ENCODE measurements at regions not wholly inside any gene's neighbourhood (a gene's known extent, or its start where the extent isn't known, plus 50 kb on each side); places are given as distances from the start of the nearest gene placed in this dataset.

DNA sequence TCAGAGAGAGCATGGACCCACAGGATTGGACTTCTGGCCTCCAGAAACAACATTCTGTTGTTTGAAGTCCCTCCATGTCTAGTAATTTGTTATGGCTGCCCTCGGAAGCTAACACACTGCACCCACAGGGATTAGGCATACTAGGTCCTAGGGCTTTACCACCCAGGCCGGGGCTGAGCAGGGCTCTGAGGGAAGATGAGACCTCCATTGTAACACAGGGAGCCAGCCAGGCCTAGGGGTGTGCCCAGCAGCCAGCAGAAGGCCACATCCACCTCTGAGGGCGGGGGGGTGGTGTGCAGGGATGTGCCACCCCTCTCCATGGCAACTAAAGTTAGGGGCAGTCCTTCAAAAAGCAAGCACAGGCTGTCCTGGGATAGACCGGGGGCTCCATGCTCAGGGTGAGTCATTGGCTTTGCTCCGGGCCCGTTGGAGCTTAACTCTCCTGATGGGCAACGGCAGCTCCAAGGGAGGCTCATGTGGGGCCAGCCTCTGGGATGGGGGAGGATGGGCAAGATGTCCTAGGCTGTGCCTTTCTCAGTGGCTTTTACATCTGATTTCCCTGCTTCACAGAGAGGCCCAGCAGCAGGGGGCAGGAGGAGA, 96.6 kb upstream of the GPR26 start:
- H3K27me3 ChIP-seq: peaks cover 4 to 61% (median 17%) of the 10 kb centered on the region in 9 donors
- ATAC-seq: no peak
- no peak for DNase-seq
- H3K4me1 ChIP-seq: no peaks in the 10 kb centered on the region
- H3K36me3 ChIP-seq: no peaks in the 10 kb centered on the region
- no peak overlapping the region for H3K4me3 ChIP-seq
- intact Hi-C loops (cut with DNase I): loop anchor here in 1 of 10 donors (10.0 kb wide), 1 partner anchor 815 kb away; no protein-coding TSS in a partner anchor
- no peak overlapping the region for H3K27ac ChIP-seq
- TF ChIP-seq POLR2A (IDR thresholded peaks at IDR 0.05): no peak
- TF ChIP-seq, protein P1, sequence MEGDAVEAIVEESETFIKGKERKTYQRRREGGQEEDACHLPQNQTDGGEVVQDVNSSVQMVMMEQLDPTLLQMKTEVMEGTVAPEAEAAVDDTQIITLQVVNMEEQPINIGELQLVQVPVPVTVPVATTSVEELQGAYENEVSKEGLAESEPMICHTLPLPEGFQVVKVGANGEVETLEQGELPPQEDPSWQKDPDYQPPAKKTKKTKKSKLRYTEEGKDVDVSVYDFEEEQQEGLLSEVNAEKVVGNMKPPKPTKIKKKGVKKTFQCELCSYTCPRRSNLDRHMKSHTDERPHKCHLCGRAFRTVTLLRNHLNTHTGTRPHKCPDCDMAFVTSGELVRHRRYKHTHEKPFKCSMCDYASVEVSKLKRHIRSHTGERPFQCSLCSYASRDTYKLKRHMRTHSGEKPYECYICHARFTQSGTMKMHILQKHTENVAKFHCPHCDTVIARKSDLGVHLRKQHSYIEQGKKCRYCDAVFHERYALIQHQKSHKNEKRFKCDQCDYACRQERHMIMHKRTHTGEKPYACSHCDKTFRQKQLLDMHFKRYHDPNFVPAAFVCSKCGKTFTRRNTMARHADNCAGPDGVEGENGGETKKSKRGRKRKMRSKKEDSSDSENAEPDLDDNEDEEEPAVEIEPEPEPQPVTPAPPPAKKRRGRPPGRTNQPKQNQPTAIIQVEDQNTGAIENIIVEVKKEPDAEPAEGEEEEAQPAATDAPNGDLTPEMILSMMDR (IDR thresholded peaks at IDR 0.05): no peak
- WGBS, 4 donors: 59 to 76% (median 63%) methylated on average over 5 to 7 of the region's 7 CpGs
- no peaks in the 10 kb centered on the region for H3K9me3 ChIP-seq

DNA sequence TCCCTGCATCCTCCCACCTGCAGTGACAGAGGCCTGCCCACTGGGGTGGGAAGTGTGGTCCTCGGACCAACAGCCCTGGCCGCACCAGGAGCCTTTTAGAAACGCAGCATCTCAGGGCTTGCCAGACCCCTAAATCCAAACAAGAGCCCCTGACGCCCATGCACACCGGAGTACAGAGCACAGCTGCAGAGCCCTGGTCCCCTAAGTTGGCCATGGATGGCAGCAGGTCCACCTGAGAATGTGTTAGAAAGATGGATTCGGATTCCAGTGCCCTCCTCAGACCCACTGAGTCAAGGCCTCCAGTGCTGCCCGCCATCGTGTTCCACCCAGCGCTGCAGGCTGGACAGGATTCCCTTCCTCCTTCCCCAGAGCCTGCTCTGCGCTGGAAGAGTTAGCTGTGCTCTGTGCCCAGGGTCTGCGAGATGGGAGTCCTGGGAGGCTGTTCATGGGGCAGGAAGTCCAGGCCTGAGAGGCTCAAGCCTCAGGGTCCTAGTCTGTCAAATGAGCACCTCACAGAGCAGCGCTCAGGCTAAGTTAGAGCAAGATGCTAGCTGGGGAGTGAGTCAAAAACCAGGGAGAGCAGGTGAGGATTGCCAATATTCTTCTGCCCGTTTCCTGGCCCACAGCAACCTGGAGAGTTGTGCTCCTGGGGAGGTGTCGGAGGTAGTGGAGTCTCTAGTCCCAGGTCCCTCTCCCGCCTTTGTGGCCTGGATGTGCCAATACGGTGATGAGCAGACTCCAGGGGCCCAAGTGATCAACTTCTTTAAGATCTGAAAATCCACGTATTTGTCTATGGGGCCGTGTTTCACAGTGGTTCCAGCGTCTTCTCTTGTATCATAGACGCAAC, 95.9 kb upstream of the GPR26 start:
- H3K27me3 ChIP-seq: peaks cover 4 to 61% (median 17%) of the 10 kb centered on the region in 9 donors
- no peaks in the 10 kb centered on the region for H3K4me1 ChIP-seq
- TF ChIP-seq POLR2A (IDR thresholded peaks at IDR 0.05): no peak
- TF ChIP-seq, protein P1 (IDR thresholded peaks at IDR 0.05): no peak
- intact Hi-C loops (cut with DNase I): loop anchor here in 1 of 10 donors (10.0 kb wide), 1 partner anchor 815 kb away; no protein-coding TSS in a partner anchor
- no peaks in the 10 kb centered on the region for H3K9me3 ChIP-seq
- no peak for ATAC-seq
- no peak overlapping the region for H3K27ac ChIP-seq
- 81 to 85% (median 83%) methylated on average over 17 to 20 of the region's 20 CpGs for whole genome bisulfite sequencing, 4 donors
- H3K36me3 ChIP-seq: no peaks in the 10 kb centered on the region
- H3K4me3 ChIP-seq: no peak overlapping the region
- DNase-seq: no peak

DNA sequence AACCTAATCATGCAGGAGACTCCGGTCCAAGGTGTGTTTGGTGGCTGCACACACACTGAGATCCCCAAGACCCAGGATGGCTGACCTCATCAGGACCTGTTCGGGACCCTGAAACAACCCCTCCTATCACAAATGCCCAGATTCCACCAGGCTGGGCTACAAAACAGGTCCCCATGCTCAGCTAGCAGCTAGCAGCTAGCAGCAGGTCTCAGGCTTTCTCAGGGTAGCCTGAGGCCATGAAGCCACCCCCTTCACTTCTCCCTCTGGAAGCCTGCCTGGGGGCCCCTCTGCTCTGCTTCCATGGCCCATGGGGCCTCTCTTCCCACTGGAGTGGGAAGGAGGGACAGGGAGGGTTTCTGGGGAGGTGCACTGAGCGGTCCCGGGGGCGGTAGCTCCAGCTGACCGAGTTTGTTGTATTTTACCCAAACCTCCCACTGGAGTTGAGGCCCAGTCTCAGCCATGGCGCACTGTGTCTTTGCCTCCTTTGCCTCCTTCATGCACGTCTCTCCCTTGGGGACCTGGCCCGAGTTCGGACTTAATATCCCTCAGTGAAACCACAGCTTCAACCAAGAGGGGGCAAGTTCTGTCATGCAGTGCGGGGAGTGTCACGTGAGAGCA, 95.1 kb upstream of the GPR26 start:
- ATAC-seq (no peak), DNase-seq (no peak)
- Histone ChIP-seq H3K27me3 (peaks cover 4 to 61% (median 17%) of the 10 kb centered on the region in 9 donors), H3K4me3 (no peak overlapping the region), H3K4me1 (no peaks in the 10 kb centered on the region), H3K27ac (no peak overlapping the region), H3K9me3 (no peaks in the 10 kb centered on the region), H3K36me3 (no peaks in the 10 kb centered on the region)
- 68 to 71% (median 71%) methylated on average over 12 of the region's 12 CpGs for WGBS, 4 donors
- intact Hi-C loops (cut with DNase I): loop anchor here in 1 of 10 donors (10.0 kb wide), 1 partner anchor 814 kb away; no protein-coding TSS in a partner anchor
- no peak for TF ChIP-seq POLR2A (IDR thresholded peaks at IDR 0.05)
- TF ChIP-seq, protein P1 (IDR thresholded peaks at IDR 0.05): no peak

DNA sequence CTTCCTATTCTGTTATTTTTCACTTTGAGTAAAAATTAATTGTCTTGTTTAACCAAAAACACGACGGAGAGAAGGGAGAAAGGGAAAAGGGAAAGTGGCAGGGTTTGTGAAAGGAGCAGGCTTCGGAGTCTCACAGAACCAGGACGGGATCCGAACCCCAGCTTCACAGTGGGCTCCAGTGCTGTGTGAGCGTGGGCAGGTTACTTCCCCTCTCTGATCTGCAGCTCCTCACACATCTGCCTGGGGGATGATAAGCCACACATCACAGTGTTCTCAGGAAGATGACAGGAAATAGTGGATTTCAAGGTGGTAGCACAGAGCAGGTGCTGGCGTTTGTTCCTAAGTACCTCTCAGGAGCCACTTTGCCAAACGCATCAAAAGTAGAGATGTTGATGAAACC, 94.2 kb upstream of the GPR26 start:
- TF ChIP-seq, protein P1 (IDR thresholded peaks at IDR 0.05): no peak
- no peak for TF ChIP-seq POLR2A (IDR thresholded peaks at IDR 0.05)
- Histone ChIP-seq H3K27me3 (peaks cover 4 to 53% (median 13%) of the 10 kb centered on the region in 9 donors), H3K4me1 (no peaks in the 10 kb centered on the region), H3K9me3 (no peaks in the 10 kb centered on the region), H3K36me3 (no peaks in the 10 kb centered on the region), H3K4me3 (no peak overlapping the region), H3K27ac (no peak overlapping the region)
- intact Hi-C loops (cut with DNase I): loop anchor here in 1 of 10 donors (10.0 kb wide), 1 partner anchor 813 kb away; no protein-coding TSS in a partner anchor
- WGBS, 4 donors: 65 to 73% (median 71%) methylated on average over 8 of the region's 8 CpGs
- ATAC-seq (no peak), DNase-seq (no peak)
